ENCODE measurements at regions not wholly inside any gene's neighbourhood (a gene's known extent, or its start where the extent isn't known, plus 50 kb on each side); places are given as distances from the start of the nearest gene placed in this dataset.

DNA sequence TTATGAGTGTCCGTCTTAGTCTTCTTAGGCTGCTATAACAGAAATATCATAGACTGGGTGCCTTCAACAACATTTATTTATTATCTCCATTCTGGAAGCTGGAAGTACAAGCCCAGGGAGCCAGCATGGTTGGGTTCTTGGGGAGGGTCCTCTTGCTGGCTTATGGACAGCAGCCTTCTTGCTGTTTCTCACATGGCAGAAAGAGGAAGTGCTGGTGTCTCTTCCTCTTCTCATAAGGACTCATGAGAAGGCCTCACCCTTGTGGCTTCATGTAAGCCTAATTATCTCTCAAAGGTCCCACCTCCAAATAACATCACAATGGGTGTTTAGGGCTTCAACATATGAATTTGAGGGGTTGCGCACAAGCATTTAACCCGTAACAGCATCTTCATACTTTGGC lies 207.0 kb upstream of the COX10 start:
- H3K4me3 Mint-ChIP-seq = no peak overlapping the region
- intact Hi-C loops (cut with micrococcal nuclease) = no loop called here
- POLR2A ChIA-PET = no interaction called here
- no peaks in the 10 kb centered on the region for H3K27me3 Mint-ChIP-seq
- peaks cover 3% of the 10 kb centered on the region for H3K36me3 Mint-ChIP-seq
- peaks cover 17% of the 10 kb centered on the region for H3K9me3 Mint-ChIP-seq
- no peak overlapping the region for H3K27ac Mint-ChIP-seq
- CTCF ChIA-PET = no interaction called here
- H3K4me1 Mint-ChIP-seq (ENCODE audit: low read depth) = no peaks in the 10 kb centered on the region
- no peak for DNase-seq

DNA sequence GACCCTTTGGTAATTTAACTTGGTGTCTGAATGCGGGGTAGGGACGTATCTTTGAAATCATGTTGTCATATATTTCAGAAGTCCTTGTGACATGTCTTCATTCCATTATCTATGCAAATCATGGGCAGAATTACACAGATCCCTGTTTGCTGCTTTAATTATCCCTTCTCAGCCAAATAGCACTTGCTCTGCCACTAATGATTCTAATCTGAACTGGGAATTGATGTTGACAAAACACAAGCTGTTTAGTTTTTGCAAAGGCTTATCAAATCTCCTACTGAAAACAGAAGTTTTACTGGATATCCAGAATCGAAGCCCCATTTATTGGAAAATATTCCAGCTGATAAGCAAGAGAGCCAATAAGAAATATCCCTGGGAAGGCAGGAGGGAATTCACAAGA lies 205.9 kb upstream of the COX10 start:
- no peaks in the 10 kb centered on the region for H3K4me1 Mint-ChIP-seq (ENCODE audit: low read depth)
- H3K27ac Mint-ChIP-seq = no peak overlapping the region
- DNase-seq = no peak
- H3K4me3 Mint-ChIP-seq = no peak overlapping the region
- H3K36me3 Mint-ChIP-seq = peaks cover 1% of the 10 kb centered on the region
- ChIA-PET POLR2A (no interaction called here), CTCF (no interaction called here)
- intact Hi-C loops (cut with micrococcal nuclease) = no loop called here
- H3K9me3 Mint-ChIP-seq = peaks cover 9% of the 10 kb centered on the region
- no peaks in the 10 kb centered on the region for H3K27me3 Mint-ChIP-seq

DNA sequence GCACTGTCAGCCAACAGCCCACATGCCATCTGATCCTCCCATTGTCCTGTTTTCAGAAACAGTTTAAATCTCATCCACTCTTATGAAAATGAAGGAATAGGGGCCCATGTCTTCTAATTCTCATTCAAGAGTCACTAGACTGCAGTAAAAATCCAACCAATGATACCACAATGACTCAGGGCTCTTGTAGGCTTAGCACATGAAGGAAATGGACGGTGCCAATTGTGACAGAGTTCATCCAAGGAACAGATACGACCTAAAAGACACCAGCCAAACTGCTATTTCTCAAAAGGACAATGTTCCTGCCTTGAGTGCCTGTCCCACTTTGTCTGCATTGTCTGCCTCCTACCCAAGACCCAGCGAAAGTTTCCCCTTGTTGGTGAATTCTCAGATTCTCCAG lies 204.8 kb upstream of the COX10 start:
- H3K36me3 Mint-ChIP-seq = no peaks in the 10 kb centered on the region
- intact Hi-C loops (cut with micrococcal nuclease) = no loop called here
- peaks cover 4% of the 10 kb centered on the region for H3K9me3 Mint-ChIP-seq
- no peak overlapping the region for H3K27ac Mint-ChIP-seq
- no peaks in the 10 kb centered on the region for H3K27me3 Mint-ChIP-seq
- no peak for DNase-seq
- ChIA-PET CTCF (no interaction called here), POLR2A (no interaction called here)
- no peaks in the 10 kb centered on the region for H3K4me1 Mint-ChIP-seq (ENCODE audit: low read depth)
- H3K4me3 Mint-ChIP-seq = no peak overlapping the region

DNA sequence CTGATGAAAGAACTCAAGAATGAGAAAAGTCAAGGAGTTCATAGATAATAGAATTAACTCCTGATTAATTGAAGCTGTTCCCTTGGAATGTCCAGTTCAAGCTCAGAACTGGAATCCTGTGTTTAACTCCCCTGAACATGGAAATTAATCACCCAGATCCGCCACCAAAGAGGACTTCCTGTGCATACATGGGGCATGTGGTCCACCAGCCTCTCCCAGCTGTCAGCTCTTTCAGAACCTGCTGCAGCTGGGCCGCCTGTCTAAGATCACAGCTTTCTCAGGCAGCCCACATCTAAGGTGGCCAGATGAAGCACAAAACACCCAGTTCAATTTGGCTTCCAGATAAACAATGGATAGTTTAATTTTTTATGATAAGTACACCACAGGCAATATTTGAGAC lies 203.7 kb upstream of the COX10 start:
- no peaks in the 10 kb centered on the region for H3K27me3 Mint-ChIP-seq
- H3K4me1 Mint-ChIP-seq (ENCODE audit: low read depth) = no peaks in the 10 kb centered on the region
- no peaks in the 10 kb centered on the region for H3K9me3 Mint-ChIP-seq
- H3K36me3 Mint-ChIP-seq = no peaks in the 10 kb centered on the region
- CTCF ChIA-PET = no interaction called here
- no peak overlapping the region for H3K27ac Mint-ChIP-seq
- intact Hi-C loops (cut with micrococcal nuclease) = loop anchor here (2.0 kb wide), 1 partner anchor 79 kb away; no protein-coding TSS in a partner anchor
- H3K4me3 Mint-ChIP-seq = no peak overlapping the region
- no peak for DNase-seq
- POLR2A ChIA-PET = no interaction called here

DNA sequence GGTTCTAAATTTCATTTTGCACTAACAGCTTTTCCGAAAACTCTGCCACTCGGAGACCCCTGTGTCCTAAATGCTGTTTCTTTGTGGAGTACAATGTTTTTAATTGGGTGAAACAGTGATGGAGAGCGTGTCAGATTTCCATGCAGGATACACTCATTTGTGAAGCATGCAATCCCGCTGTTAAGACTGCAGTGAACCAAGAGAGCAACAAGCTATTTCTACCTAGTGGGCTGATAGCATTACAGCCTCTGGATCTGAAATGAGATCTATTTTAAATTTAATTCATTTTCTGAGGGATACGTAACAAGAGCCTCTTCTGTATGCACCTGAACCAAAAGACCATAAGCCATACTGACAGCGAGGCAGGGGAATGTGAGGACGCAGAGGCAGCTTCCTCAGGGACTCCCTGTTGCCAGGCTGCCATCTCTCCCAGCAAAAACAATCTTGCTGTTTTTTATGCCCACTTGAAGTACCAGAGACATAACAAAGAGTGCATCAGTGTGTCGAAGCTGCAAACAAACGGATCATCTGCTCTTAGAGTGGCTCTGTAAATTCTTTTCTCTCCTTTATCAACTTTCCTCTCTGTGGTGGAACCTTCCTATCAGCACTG lies 199.9 kb upstream of the COX10 start:
- Mint-ChIP-seq H3K27me3 (no peaks in the 10 kb centered on the region), H3K4me3 (no peak overlapping the region), H3K9me3 (peaks cover 3% of the 10 kb centered on the region), H3K27ac (no peak overlapping the region), H3K4me1 (ENCODE audit: low read depth) (no peaks in the 10 kb centered on the region), H3K36me3 (peaks cover 2% of the 10 kb centered on the region)
- CTCF ChIA-PET = no interaction called here
- DNase-seq = no peak
- intact Hi-C loops (cut with micrococcal nuclease) = no loop called here
- POLR2A ChIA-PET = no interaction called here

DNA sequence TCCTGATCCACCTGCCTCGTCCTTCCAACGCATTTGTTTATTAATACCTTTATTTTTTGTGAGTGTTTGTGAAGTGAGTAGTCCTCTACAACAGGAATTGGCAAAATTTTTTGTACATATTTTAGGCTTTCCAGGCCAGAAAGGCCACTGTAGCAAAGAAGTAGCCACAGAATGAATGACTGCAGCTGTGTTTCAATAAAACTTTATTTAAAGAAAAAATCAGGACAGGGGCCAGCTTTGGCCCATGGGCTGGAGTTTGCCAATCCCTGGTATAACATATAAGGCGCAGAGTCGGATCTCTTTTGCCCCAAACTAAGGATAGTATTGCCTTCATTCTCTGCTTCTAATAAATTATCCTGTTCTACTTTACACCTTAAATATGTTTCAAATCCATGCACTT lies 198.0 kb upstream of the COX10 start:
- no peaks in the 10 kb centered on the region for H3K27me3 Mint-ChIP-seq

DNA sequence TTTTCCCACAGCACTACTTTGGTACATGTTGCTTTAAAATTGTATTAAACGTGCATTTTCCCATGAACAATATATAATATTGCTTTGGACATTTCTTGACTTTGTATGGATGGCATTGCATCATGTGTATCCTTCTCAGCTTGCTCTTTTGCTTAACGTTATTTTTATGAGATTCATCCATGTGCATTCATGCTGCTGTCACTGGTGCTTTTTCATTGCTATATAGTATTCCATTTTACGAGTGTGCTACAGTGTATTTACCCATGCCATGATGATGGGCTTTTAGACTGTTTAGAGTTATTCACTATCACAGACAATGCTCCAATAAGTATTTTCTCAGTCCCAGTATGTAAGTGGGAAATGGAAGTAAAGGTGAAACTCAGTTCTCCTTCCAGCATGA lies 195.2 kb upstream of the COX10 start:
- CTCF ChIA-PET = no interaction called here
- Mint-ChIP-seq H3K27ac (no peak overlapping the region), H3K9me3 (peaks cover 3% of the 10 kb centered on the region), H3K36me3 (peaks cover 2% of the 10 kb centered on the region), H3K27me3 (no peaks in the 10 kb centered on the region), H3K4me1 (ENCODE audit: low read depth) (no peaks in the 10 kb centered on the region), H3K4me3 (no peak overlapping the region)
- DNase-seq = no peak
- intact Hi-C loops (cut with micrococcal nuclease) = no loop called here
- POLR2A ChIA-PET = no interaction called here

More for the DNA sequence above, 198.0 kb upstream of the COX10 start:
- intact Hi-C loops (cut with micrococcal nuclease) = no loop called here
- ChIA-PET CTCF (no interaction called here), POLR2A (no interaction called here)
- no peak overlapping the region for H3K4me3 Mint-ChIP-seq
- no peak for DNase-seq
- H3K36me3 Mint-ChIP-seq = peaks cover 2% of the 10 kb centered on the region
- no peaks in the 10 kb centered on the region for H3K4me1 Mint-ChIP-seq (ENCODE audit: low read depth)
- peaks cover 3% of the 10 kb centered on the region for H3K9me3 Mint-ChIP-seq
- no peak overlapping the region for H3K27ac Mint-ChIP-seq

DNA sequence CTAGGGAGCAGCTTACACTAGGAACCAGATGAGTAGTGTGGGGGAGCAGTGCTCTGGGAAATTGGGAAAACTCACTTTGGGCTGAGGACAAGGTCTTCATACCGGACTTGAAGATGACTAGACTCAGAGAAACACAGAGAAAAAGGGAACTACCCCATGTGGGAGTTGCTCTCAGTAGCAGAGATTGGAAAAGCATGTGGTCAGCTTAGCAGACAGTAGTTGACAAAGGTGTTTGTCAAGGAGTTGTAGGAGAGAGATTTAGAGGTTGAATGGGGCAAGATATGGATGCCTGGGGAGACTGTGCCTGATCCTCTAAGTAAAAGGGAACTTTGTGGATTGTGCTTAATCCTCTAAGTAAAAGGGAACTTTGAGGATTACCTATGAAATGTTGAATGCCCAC lies 194.5 kb upstream of the COX10 start:
- no peaks in the 10 kb centered on the region for H3K4me1 Mint-ChIP-seq (ENCODE audit: low read depth)
- CTCF ChIA-PET = no interaction called here

DNA sequence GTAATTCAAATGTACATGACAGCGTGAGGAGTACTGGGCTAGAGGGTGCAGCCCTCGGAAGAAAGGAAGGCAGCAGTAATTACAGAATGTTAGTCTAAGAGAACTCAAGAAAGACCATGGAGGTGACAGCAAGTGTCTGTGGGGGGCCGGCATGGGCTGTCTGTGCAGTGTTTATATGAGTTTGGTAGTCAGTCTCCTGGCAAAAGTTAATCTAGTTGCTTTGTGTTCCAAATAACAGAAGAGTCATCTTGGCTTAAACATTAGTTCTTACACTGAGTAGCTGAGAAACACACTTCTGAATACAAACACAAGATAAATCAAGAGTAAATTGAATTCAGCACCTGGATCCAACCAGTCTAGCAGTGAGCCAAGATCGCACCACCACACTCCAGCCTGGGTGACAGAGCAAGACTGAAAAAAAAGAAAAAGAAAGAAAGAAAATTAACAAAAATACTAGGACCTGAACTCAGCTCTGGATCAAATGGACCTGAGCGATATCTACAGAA lies 189.3 kb upstream of the COX10 start:
- DNase-seq = no peak
- H3K4me3 Mint-ChIP-seq = no peak overlapping the region
- intact Hi-C loops (cut with micrococcal nuclease) = no loop called here
- no peaks in the 10 kb centered on the region for H3K27me3 Mint-ChIP-seq
- H3K36me3 Mint-ChIP-seq = peaks cover 6% of the 10 kb centered on the region
- POLR2A ChIA-PET = no interaction called here
- CTCF ChIA-PET = no interaction called here
- H3K4me1 Mint-ChIP-seq (ENCODE audit: low read depth) = no peaks in the 10 kb centered on the region
- H3K9me3 Mint-ChIP-seq = peaks cover 4% of the 10 kb centered on the region
- no peak overlapping the region for H3K27ac Mint-ChIP-seq

More for the DNA sequence above, 194.5 kb upstream of the COX10 start:
- no peak for DNase-seq
- intact Hi-C loops (cut with micrococcal nuclease) = no loop called here
- POLR2A ChIA-PET = no interaction called here
- H3K27me3 Mint-ChIP-seq = no peaks in the 10 kb centered on the region
- peaks cover 2% of the 10 kb centered on the region for H3K36me3 Mint-ChIP-seq
- H3K9me3 Mint-ChIP-seq = peaks cover 3% of the 10 kb centered on the region
- H3K27ac Mint-ChIP-seq = no peak overlapping the region
- H3K4me3 Mint-ChIP-seq = no peak overlapping the region

DNA sequence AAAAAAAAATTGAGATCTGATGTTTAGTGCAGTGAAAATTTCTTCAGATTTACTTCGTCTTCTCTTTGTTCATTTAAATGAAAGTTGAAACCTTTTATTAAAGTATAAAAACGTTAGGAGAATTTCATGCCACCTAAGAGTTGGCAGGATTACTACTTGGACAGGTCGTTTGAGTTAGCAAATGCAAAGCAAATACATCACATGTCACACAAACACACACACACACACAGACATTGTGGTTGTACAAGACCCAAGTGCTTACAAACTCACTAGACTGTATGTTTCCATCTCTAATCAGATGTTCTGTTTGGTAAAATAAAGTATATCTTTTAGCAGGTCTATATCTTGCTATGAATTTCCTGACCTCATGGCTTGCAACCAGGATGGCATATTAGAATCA lies 185.6 kb upstream of the COX10 start:
- no peaks in the 10 kb centered on the region for H3K4me1 Mint-ChIP-seq (ENCODE audit: low read depth)
- POLR2A ChIA-PET = no interaction called here
- DNase-seq = no peak

DNA sequence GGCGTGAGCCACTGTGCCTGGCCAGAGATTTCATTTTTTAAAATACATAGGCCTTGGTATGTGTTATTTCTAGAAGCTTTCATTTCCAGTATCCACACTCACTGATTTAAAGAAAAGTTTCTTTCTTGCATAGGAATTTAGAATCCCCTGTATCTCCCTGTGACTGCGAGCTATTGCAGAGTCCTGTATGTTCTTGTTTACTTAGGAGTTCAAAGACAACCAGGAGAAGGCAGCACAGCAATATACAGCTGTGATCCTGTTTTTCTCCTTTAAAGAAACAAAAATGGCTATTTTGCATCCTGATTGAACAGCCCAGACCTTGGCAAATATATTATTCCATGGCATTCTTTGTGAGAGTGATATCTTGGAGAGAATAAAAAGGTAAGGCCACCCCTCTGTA lies 185.0 kb upstream of the COX10 start:
- DNase-seq = no peak
- no peak overlapping the region for H3K27ac Mint-ChIP-seq
- H3K4me3 Mint-ChIP-seq = no peak overlapping the region
- H3K9me3 Mint-ChIP-seq = peaks cover 4% of the 10 kb centered on the region
- POLR2A ChIA-PET = no interaction called here
- H3K36me3 Mint-ChIP-seq = peaks cover 6% of the 10 kb centered on the region
- intact Hi-C loops (cut with micrococcal nuclease) = no loop called here
- no peaks in the 10 kb centered on the region for H3K27me3 Mint-ChIP-seq
- CTCF ChIA-PET = no interaction called here
- H3K4me1 Mint-ChIP-seq (ENCODE audit: low read depth) = no peaks in the 10 kb centered on the region

More for the DNA sequence above, 185.6 kb upstream of the COX10 start:
- intact Hi-C loops (cut with micrococcal nuclease) = no loop called here
- Mint-ChIP-seq H3K4me3 (no peak overlapping the region), H3K27me3 (no peaks in the 10 kb centered on the region), H3K36me3 (peaks cover 6% of the 10 kb centered on the region), H3K9me3 (peaks cover 4% of the 10 kb centered on the region), H3K27ac (no peak overlapping the region)
- CTCF ChIA-PET = no interaction called here

DNA sequence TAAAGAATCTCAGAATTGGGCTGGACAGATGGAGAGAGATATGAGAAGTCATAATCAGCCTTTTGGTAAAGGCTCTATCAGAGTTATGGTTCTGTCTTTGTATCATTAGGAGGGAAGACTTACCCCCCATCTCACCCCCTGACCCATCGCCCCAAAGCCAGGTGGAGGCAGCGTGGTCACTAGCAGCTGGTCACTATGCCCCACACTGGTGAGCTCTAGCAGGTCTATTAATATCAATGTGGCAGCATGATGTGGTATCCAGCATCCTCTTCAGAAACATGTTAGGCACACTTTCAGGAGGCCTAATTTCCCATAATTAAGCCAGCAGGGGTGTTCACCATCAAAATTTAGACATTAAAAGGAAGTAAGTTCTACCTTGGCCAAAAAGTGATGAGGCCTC lies 183.8 kb upstream of the COX10 start:
- intact Hi-C loops (cut with micrococcal nuclease) = no loop called here
- no peaks in the 10 kb centered on the region for H3K4me1 Mint-ChIP-seq (ENCODE audit: low read depth)
- DNase-seq = no peak
- H3K27ac Mint-ChIP-seq = no peak overlapping the region
- H3K27me3 Mint-ChIP-seq = no peaks in the 10 kb centered on the region
- peaks cover 4% of the 10 kb centered on the region for H3K36me3 Mint-ChIP-seq
- ChIA-PET CTCF (no interaction called here), POLR2A (no interaction called here)
- H3K9me3 Mint-ChIP-seq = peaks cover 4% of the 10 kb centered on the region
- H3K4me3 Mint-ChIP-seq = no peak overlapping the region

DNA sequence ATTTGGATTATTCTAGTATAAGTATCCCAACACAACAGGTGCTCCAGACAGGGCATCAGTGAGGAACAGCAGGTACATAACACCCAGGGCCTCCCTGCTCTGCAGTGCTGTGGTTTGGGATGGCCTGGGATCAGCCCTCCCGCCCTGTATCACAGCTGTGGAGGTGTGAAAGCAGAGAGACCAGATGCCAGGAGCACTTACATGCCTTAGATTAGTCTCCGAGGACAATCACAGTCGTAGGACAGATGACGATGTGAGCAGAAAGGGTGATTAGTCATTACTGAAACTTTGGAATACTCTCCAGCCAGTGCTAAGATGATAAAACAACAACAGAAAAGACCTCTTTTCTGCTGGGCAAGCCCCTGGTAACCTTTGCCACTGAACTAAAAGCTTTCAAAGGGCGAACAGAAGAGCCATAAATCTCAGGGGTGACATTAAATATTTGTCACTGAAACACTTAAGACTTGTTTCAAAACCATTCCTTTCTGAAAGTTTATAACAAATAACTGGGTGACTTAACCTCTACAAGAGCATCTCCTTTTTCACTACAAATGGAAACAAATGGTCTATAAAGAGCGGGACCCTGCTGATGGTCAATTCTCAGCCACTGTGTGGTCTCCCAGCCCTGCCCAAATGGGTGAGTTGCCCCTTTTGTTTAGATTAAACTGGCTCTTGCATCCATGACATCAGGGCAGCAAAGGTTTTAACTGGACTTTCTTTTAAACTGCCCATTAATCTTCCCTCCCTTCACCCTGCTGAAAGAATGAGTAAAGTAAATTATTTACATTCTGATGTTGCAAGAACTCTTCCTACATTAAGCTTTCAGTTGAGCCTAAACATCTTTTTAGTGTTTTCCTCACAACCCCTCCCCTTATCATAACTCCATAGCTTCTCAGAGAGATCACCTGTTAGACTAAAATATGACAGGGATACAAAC lies 183.1 kb upstream of the COX10 start:
- H3K27ac Mint-ChIP-seq = no peak overlapping the region
- peaks cover 4% of the 10 kb centered on the region for H3K36me3 Mint-ChIP-seq
- no peak for DNase-seq
- CTCF ChIA-PET = no interaction called here
- intact Hi-C loops (cut with micrococcal nuclease) = no loop called here
- peaks cover 4% of the 10 kb centered on the region for H3K9me3 Mint-ChIP-seq
- no peak overlapping the region for H3K4me3 Mint-ChIP-seq
- no peaks in the 10 kb centered on the region for H3K4me1 Mint-ChIP-seq (ENCODE audit: low read depth)
- no peaks in the 10 kb centered on the region for H3K27me3 Mint-ChIP-seq
- POLR2A ChIA-PET = no interaction called here
